Liver (tissue), 8 donors: ENCODE measurements at regions not wholly inside any gene's neighbourhood (a gene's known extent, or its start where the extent isn't known, plus 50 kb on each side); places are given as distances from the start of the nearest gene placed in this dataset.

Experiments used
- DNase-seq: peaks from one replicate; pipeline ENCODE4 v3.0.0-alpha.2; 2017; ENCODE audit warnings: low spot score
- H3K27ac ChIP-seq, 2 donors: one replicate each; pipeline ENCODE4 v1.7.0; 2013; ENCODE audit warnings: inconsistent platforms in 2 of 2, low read length in 2 of 2, control low read depth in 1 of 2, low read depth in 1 of 2, mild to moderate bottlenecking in 1 of 2
- H3K27me3 ChIP-seq, 4 donors: one replicate each; pipeline versions ENCODE4 v1.6.1 to v1.7.0; 2013; ENCODE audit warnings: low read length in 3 of 4, inconsistent platforms in 1 of 4, mild to moderate bottlenecking in 1 of 4, moderate library complexity in 1 of 4; ENCODE audit not compliant: control insufficient read depth in 4 of 4, insufficient read depth in 4 of 4
- H3K36me3 ChIP-seq, 4 donors: one replicate each; pipeline versions ENCODE4 v1.6.1 to v1.7.0; 2013; ENCODE audit warnings: low read length in 3 of 4, mild to moderate bottlenecking in 3 of 4, low read depth in 1 of 4, moderate library complexity in 1 of 4; ENCODE audit not compliant: control insufficient read depth in 4 of 4, insufficient read depth in 3 of 4
- H3K4me1 ChIP-seq, 4 donors: one replicate each; pipeline versions ENCODE4 v1.6.1 to v1.7.0; 2013; ENCODE audit warnings: low read length in 3 of 4, mild to moderate bottlenecking in 3 of 4, moderate library complexity in 1 of 4; ENCODE audit not compliant: control insufficient read depth in 4 of 4, insufficient read depth in 4 of 4
- H3K4me3 ChIP-seq, 3 donors: one replicate each; pipeline versions ENCODE4 v1.6.1 to v1.7.0; 2013; ENCODE audit warnings: low read length in 3 of 3, control low read depth in 1 of 3, low read depth in 1 of 3, mild to moderate bottlenecking in 1 of 3
- H3K9ac ChIP-seq, 2 donors: one replicate each; pipeline ENCODE4 v1.7.0; 2013; ENCODE audit warnings: low read length in 2 of 2, mild to moderate bottlenecking in 2 of 2, moderate library complexity in 2 of 2, control low read depth in 1 of 2, low read depth in 1 of 2
- H3K9me3 ChIP-seq, 4 donors: one replicate each; pipeline versions ENCODE4 v1.6.1 to v1.7.0; 2013; ENCODE audit warnings: low read length in 3 of 4; ENCODE audit not compliant: control insufficient read depth in 4 of 4
- EGR1 ChIP-seq, 2 donors: IDR thresholded peaks; 2 replicates each; pipeline ENCODE4 v1.6.1; 2016 to 2018; ENCODE audit warnings: antibody characterized with exemption in 2 of 2, low read depth in 2 of 2
- FOXA1 ChIP-seq: IDR thresholded peaks from 2 replicates; pipeline ENCODE4 v1.6.1; 2016; ENCODE audit warnings: antibody characterized with exemption
- FOXA2 ChIP-seq: IDR thresholded peaks from 2 replicates; pipeline ENCODE4 v1.6.1; 2016; ENCODE audit warnings: antibody characterized with exemption
- GABPA ChIP-seq, 2 donors: IDR thresholded peaks in 1 of 2; conservative IDR thresholded peaks in 1 of 2; 2 replicates each; pipeline ENCODE4 v1.6.1; 2016; ENCODE audit warnings: antibody characterized with exemption in 2 of 2, mild to moderate bottlenecking in 1 of 2, moderate library complexity in 1 of 2
- HNF4A ChIP-seq, 2 donors: conservative IDR thresholded peaks; 2 replicates each; pipeline ENCODE4 v1.6.1; 2016; ENCODE audit warnings: antibody characterized with exemption in 2 of 2, mild to moderate bottlenecking in 2 of 2
- HNF4G ChIP-seq: IDR thresholded peaks from 2 replicates; pipeline ENCODE4 v1.6.1; 2016; ENCODE audit warnings: antibody characterized with exemption
- JUND ChIP-seq, 2 donors: IDR thresholded peaks; 2 replicates each; pipeline ENCODE4 v1.6.1; 2016; ENCODE audit warnings: antibody characterized with exemption in 2 of 2
- MAX ChIP-seq: IDR thresholded peaks from 2 replicates; pipeline ENCODE4 v1.6.1; 2016; ENCODE audit warnings: antibody characterized with exemption
- NR2F2 ChIP-seq: IDR thresholded peaks from 2 replicates; pipeline ENCODE4 v1.6.1; 2016; ENCODE audit warnings: antibody characterized with exemption
- RAD21 ChIP-seq, 2 donors: IDR thresholded peaks; 2 replicates each; pipeline ENCODE4 v1.6.1; 2016; ENCODE audit warnings: antibody characterized with exemption in 2 of 2, mild to moderate bottlenecking in 2 of 2
- RXRA ChIP-seq, 2 donors: IDR thresholded peaks; 2 replicates each; pipeline ENCODE4 v1.6.1; 2017 to 2018; ENCODE audit warnings: antibody characterized with exemption in 2 of 2, mild to moderate bottlenecking in 1 of 2
- TAF1 ChIP-seq: conservative IDR thresholded peaks from 2 replicates; pipeline ENCODE4 v1.6.1; 2016; ENCODE audit warnings: antibody characterized with exemption, mild to moderate bottlenecking
- YY1 ChIP-seq: IDR thresholded peaks from 2 replicates; pipeline ENCODE4 v1.6.1; 2016; ENCODE audit warnings: antibody characterized with exemption, mild to moderate bottlenecking
- WGBS: extraction: QIAGEN DNeasy Blood & Tissue Kit; methylation state at CpG from one replicate; pipeline ENCODE4 v1.1.7; 2013; 5-methylcytosine and 5-hydroxymethylcytosine counted together
- TF ChIP-seq, protein P1 (sequence below): fragments of 150-350 bp; IDR thresholded peaks from 2 replicates; pipeline ENCODE4 v1.5.1; 2017; ENCODE audit warnings: improper control_type of control experiment, low read depth, low read length; ENCODE audit not compliant: missing input control
- TF ChIP-seq, protein P2 (sequence below): IDR thresholded peaks from 2 replicates; pipeline ENCODE4 v1.6.1; 2016; ENCODE audit warnings: antibody characterized with exemption
- TF ChIP-seq, protein P3 (sequence below): IDR thresholded peaks from 2 replicates; pipeline ENCODE4 v1.6.1; 2016; ENCODE audit warnings: antibody characterized with exemption, mild to moderate bottlenecking
- TF ChIP-seq, protein P4 (sequence below): IDR thresholded peaks from 2 replicates; pipeline ENCODE4 v1.6.1; 2016; ENCODE audit warnings: antibody characterized with exemption
- donor health status: healthy.
- donor health status: healthy.
- donor health status: healthy.
- donor health status: healthy.
- donor health status: healthy.

- Histone ChIP-seq H3K4me1 (no peaks in the 10 kb centered on the region), H3K9me3 (no peaks in the 10 kb centered on the region), H3K27ac (no peak overlapping the region), H3K4me3 (no peak overlapping the region), H3K36me3 (no peaks in the 10 kb centered on the region), H3K9ac (no peak overlapping the region), H3K27me3 (no peaks in the 10 kb centered on the region)
- TF ChIP-seq EGR1 (IDR thresholded peaks at IDR 0.05; ENCODE audit: low read depth in 2 of 2) (no peak), FOXA2 (no peak), HNF4A (conservative IDR thresholded peaks at IDR 0.05) (no peak)
- TF ChIP-seq, protein P1, sequence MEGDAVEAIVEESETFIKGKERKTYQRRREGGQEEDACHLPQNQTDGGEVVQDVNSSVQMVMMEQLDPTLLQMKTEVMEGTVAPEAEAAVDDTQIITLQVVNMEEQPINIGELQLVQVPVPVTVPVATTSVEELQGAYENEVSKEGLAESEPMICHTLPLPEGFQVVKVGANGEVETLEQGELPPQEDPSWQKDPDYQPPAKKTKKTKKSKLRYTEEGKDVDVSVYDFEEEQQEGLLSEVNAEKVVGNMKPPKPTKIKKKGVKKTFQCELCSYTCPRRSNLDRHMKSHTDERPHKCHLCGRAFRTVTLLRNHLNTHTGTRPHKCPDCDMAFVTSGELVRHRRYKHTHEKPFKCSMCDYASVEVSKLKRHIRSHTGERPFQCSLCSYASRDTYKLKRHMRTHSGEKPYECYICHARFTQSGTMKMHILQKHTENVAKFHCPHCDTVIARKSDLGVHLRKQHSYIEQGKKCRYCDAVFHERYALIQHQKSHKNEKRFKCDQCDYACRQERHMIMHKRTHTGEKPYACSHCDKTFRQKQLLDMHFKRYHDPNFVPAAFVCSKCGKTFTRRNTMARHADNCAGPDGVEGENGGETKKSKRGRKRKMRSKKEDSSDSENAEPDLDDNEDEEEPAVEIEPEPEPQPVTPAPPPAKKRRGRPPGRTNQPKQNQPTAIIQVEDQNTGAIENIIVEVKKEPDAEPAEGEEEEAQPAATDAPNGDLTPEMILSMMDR = no peak
- no peak for DNase-seq
- WGBS = 75% methylated on average over 1 of the region's 1 CpG
Measured at GRCh38 chrX:35149517-35149916, 206.9 kb downstream of the FAM47B start.

DNA sequence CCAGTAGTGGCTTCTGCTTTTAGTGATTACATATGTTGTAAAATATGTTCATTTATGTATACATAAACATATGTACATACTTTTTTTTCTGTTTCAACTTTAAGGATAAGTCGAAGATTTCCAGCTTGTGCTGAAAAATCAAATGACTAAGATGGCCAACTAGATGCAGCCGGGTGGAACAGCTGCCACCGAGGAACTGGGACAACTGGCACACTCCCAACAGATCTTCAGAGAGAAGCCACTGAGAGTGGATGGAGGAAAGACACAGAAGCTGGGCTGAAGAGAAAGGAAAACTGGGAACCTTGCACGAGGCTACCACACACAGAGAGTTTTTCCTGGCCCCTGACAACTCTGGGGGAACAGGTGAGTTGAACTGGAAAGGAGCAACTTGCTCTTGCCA, 207.5 kb downstream of the FAM47B start:
- 68% methylated on average over 4 of the region's 4 CpGs for WGBS
- no peak for DNase-seq
- no peak for TF ChIP-seq FOXA2
- TF ChIP-seq YY1 = no peak

GRCh38 chrX:35150642-35151239, 208.1 kb downstream of the FAM47B start:
- H3K27ac ChIP-seq = no peak overlapping the region
- TF ChIP-seq YY1 (no peak), NR2F2 (no peak), RAD21 (IDR thresholded peaks at IDR 0.05) (no peak), TAF1 (no peak), FOXA2 (no peak), GABPA (IDR thresholded peaks at IDR 0.05 in 1 of 2, conservative IDR thresholded peaks at IDR 0.05 in 1 of 2) (no peak), MAX (no peak), JUND (IDR thresholded peaks at IDR 0.05) (no peak), HNF4A (conservative IDR thresholded peaks at IDR 0.05) (no peak), FOXA1 (no peak), HNF4G (no peak), RXRA (IDR thresholded peaks at IDR 0.05) (no peak), EGR1 (IDR thresholded peaks at IDR 0.05; ENCODE audit: low read depth in 2 of 2) (no peak)
- TF ChIP-seq, protein P2, sequence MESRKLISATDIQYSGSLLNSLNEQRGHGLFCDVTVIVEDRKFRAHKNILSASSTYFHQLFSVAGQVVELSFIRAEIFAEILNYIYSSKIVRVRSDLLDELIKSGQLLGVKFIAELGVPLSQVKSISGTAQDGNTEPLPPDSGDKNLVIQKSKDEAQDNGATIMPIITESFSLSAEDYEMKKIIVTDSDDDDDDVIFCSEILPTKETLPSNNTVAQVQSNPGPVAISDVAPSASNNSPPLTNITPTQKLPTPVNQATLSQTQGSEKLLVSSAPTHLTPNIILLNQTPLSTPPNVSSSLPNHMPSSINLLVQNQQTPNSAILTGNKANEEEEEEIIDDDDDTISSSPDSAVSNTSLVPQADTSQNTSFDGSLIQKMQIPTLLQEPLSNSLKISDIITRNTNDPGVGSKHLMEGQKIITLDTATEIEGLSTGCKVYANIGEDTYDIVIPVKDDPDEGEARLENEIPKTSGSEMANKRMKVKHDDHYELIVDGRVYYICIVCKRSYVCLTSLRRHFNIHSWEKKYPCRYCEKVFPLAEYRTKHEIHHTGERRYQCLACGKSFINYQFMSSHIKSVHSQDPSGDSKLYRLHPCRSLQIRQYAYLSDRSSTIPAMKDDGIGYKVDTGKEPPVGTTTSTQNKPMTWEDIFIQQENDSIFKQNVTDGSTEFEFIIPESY = no peak
- TF ChIP-seq, protein P1 = no peak
- TF ChIP-seq, protein P3, sequence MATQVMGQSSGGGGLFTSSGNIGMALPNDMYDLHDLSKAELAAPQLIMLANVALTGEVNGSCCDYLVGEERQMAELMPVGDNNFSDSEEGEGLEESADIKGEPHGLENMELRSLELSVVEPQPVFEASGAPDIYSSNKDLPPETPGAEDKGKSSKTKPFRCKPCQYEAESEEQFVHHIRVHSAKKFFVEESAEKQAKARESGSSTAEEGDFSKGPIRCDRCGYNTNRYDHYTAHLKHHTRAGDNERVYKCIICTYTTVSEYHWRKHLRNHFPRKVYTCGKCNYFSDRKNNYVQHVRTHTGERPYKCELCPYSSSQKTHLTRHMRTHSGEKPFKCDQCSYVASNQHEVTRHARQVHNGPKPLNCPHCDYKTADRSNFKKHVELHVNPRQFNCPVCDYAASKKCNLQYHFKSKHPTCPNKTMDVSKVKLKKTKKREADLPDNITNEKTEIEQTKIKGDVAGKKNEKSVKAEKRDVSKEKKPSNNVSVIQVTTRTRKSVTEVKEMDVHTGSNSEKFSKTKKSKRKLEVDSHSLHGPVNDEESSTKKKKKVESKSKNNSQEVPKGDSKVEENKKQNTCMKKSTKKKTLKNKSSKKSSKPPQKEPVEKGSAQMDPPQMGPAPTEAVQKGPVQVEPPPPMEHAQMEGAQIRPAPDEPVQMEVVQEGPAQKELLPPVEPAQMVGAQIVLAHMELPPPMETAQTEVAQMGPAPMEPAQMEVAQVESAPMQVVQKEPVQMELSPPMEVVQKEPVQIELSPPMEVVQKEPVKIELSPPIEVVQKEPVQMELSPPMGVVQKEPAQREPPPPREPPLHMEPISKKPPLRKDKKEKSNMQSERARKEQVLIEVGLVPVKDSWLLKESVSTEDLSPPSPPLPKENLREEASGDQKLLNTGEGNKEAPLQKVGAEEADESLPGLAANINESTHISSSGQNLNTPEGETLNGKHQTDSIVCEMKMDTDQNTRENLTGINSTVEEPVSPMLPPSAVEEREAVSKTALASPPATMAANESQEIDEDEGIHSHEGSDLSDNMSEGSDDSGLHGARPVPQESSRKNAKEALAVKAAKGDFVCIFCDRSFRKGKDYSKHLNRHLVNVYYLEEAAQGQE = no peak
- TF ChIP-seq, protein P4, sequence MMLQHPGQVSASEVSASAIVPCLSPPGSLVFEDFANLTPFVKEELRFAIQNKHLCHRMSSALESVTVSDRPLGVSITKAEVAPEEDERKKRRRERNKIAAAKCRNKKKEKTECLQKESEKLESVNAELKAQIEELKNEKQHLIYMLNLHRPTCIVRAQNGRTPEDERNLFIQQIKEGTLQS = no peak
- no peaks in the 10 kb centered on the region for H3K27me3 ChIP-seq
- DNase-seq = no peak
- H3K9me3 ChIP-seq = no peaks in the 10 kb centered on the region
- 94% methylated on average over 7 of the region's 7 CpGs for WGBS
- no peaks in the 10 kb centered on the region for H3K4me1 ChIP-seq
- H3K36me3 ChIP-seq = no peaks in the 10 kb centered on the region
- no peak overlapping the region for H3K9ac ChIP-seq
- H3K4me3 ChIP-seq = no peak overlapping the region

More for the DNA sequence above, 207.5 kb downstream of the FAM47B start:
- Histone ChIP-seq H3K9me3 (no peaks in the 10 kb centered on the region), H3K27me3 (no peaks in the 10 kb centered on the region), H3K4me3 (no peak overlapping the region), H3K36me3 (no peaks in the 10 kb centered on the region), H3K4me1 (no peaks in the 10 kb centered on the region), H3K27ac (no peak overlapping the region), H3K9ac (no peak overlapping the region)
